ENCODE measurements at regions not wholly inside any gene's neighbourhood (a gene's known extent, or its start where the extent isn't known, plus 50 kb on each side); places are given as distances from the start of the nearest gene placed in this dataset.

DNA sequence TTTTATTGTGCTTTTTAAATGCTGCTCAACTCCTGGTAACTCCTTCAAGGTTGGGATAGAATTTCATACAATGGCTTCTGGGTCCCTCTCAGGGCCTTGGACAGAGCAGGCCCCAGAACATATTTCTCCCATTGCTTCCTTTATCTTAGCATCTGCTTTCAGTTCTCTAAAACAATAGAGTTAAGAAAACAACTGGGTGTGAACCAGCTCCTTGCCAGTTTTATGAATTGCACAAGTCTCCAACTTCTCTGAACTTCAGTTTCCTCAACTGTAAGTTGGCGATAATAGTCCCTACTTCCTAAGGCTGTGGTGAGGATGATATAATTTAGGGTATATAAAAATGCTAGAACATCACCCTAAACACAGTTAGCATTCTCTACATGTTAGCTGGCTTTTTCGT, 77.0 kb upstream of the INHBA start:
- Mint-ChIP-seq H3K27ac (no peak overlapping the region), H3K9me3 (no peaks in the 10 kb centered on the region), H3K36me3 (ENCODE audit: low read depth) (no peaks in the 10 kb centered on the region), H3K4me1 (ENCODE audit: low read depth) (no peaks in the 10 kb centered on the region), H3K27me3 (no peaks in the 10 kb centered on the region), H3K4me3 (no peak overlapping the region)
- intact Hi-C loops (cut with DNase I, micrococcal nuclease) = no loop called here
- Histone ChIP-seq H3K4me3 (ENCODE audit: low read length) (no peak overlapping the region), H3K27me3 (ENCODE audit: control insufficient read depth in 1 of 2, insufficient read depth in 2 of 2, low read length in 2 of 2) (no peaks in the 10 kb centered on the region), H3K4me1 (ENCODE audit: insufficient read depth, low read length) (no peaks in the 10 kb centered on the region), H3K9me3 (ENCODE audit: control insufficient read depth in 1 of 2, insufficient read depth in 1 of 2, low read length in 2 of 2) (peaks cover 0 to 2% of the 10 kb centered on the region in 2 experiments), H3K27ac (ENCODE audit: low read depth in 1 of 2, low read length in 2 of 2) (no peak overlapping the region), H3K36me3 (ENCODE audit: insufficient read depth, low read length) (no peaks in the 10 kb centered on the region)
- no peak for ATAC-seq (ENCODE audit: poor library complexity)
- peak in 3 of 14 experiments; percentile 9 to 29 (median 21) for DNase-seq
- POLR2A ChIA-PET = no interaction called here
- CTCF ChIA-PET = no interaction called here
- TF ChIP-seq CTCF (IDR thresholded peaks at IDR 0.05) = no peak

GRCh38 chr7:41777894-41778596, 75.2 kb upstream of the INHBA start:
- DNase-seq = peak in 3 of 14 experiments; percentile 20 to 65 (median 49)
- peaks cover 0 to 4% of the 10 kb centered on the region in 2 experiments for H3K9me3 ChIP-seq (ENCODE audit: control insufficient read depth in 1 of 2, insufficient read depth in 1 of 2, low read length in 2 of 2)
- no peaks in the 10 kb centered on the region for H3K4me1 ChIP-seq (ENCODE audit: insufficient read depth, low read length)
- intact Hi-C loops (cut with DNase I, micrococcal nuclease) = no loop called here
- POLR2A ChIA-PET = no interaction called here
- H3K27ac Mint-ChIP-seq = no peak overlapping the region
- CTCF ChIA-PET = no interaction called here
- no peak overlapping the region for H3K4me3 Mint-ChIP-seq
- TF ChIP-seq CTCF (IDR thresholded peaks at IDR 0.05) = no peak
- no peak overlapping the region for H3K27ac ChIP-seq (ENCODE audit: low read depth in 1 of 2, low read length in 2 of 2)
- no peak overlapping the region for H3K4me3 ChIP-seq (ENCODE audit: low read length)
- H3K9me3 Mint-ChIP-seq = no peaks in the 10 kb centered on the region
- no peak for ATAC-seq (ENCODE audit: poor library complexity)
- no peaks in the 10 kb centered on the region for H3K27me3 Mint-ChIP-seq
- H3K36me3 ChIP-seq (ENCODE audit: insufficient read depth, low read length) = no peaks in the 10 kb centered on the region
- H3K4me1 Mint-ChIP-seq (ENCODE audit: low read depth) = no peaks in the 10 kb centered on the region
- no peaks in the 10 kb centered on the region for H3K27me3 ChIP-seq (ENCODE audit: control insufficient read depth in 1 of 2, insufficient read depth in 2 of 2, low read length in 2 of 2)
- H3K36me3 Mint-ChIP-seq (ENCODE audit: low read depth) = no peaks in the 10 kb centered on the region

DNA sequence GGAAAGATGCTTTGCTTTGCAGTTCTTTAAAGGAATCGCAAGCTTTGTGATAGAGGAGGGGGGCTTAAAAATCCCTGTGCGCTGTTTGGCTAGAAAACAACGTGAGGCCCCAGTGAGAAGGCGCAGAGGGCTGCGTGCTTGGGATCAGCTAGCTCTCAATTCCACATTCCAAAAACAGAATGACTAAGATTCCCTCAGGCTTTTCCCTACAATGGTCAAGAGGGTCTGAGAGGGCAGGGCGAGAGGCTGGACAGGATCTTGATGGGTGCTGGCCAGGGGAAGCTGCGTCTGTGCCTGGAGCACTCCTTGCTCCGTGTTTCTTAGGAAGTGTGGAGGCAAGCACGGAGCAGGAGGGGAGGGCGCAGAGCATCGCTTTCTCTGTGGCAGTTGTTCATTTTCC, 72.1 kb upstream of the INHBA start:
- no peak for TF ChIP-seq CTCF (IDR thresholded peaks at IDR 0.05)
- Histone ChIP-seq H3K9me3 (ENCODE audit: control insufficient read depth in 1 of 2, insufficient read depth in 1 of 2, low read length in 2 of 2) (peaks cover 0 to 4% of the 10 kb centered on the region in 2 experiments), H3K4me1 (ENCODE audit: insufficient read depth, low read length) (no peaks in the 10 kb centered on the region), H3K27ac (ENCODE audit: low read depth in 1 of 2, low read length in 2 of 2) (no peak overlapping the region), H3K4me3 (ENCODE audit: low read length) (no peak overlapping the region), H3K27me3 (ENCODE audit: control insufficient read depth in 1 of 2, insufficient read depth in 2 of 2, low read length in 2 of 2) (no peaks in the 10 kb centered on the region), H3K36me3 (ENCODE audit: insufficient read depth, low read length) (no peaks in the 10 kb centered on the region)
- ChIA-PET CTCF (no interaction called here), POLR2A (no interaction called here)
- Mint-ChIP-seq H3K9me3 (peaks cover 2% of the 10 kb centered on the region), H3K27me3 (no peaks in the 10 kb centered on the region), H3K36me3 (ENCODE audit: low read depth) (no peaks in the 10 kb centered on the region), H3K4me3 (no peak overlapping the region), H3K4me1 (ENCODE audit: low read depth) (no peaks in the 10 kb centered on the region), H3K27ac (no peak overlapping the region)
- intact Hi-C loops (cut with DNase I, micrococcal nuclease) = no loop called here
- DNase-seq (no peak), ATAC-seq (ENCODE audit: poor library complexity) (no peak)
